B cell (primary cell): ENCODE measurements at regions not wholly inside any gene's neighbourhood (a gene's known extent, or its start where the extent isn't known, plus 50 kb on each side); places are given as distances from the start of the nearest gene placed in this dataset.

ENCODE experiments used
- CTCF ChIP-seq: fragments of 200-600 bp; IDR thresholded peaks from one replicate; pipeline ENCODE4 v1.8.0; 2022; ENCODE audit warnings: antibody characterized with exemption, mild to moderate bottlenecking
- EZH2 ChIP-seq: IDR thresholded peaks from 2 replicates; pipeline ENCODE4 v1.6.1; 2012; ENCODE audit warnings: borderline replicate concordance, low read depth, mild to moderate bottlenecking, moderate library complexity, low read length; ENCODE audit not compliant: insufficient read depth, poor library complexity, severe bottlenecking

GRCh38 chr16:85464383-85465305, 148.5 kb upstream of the GSE1 start:
- TF ChIP-seq CTCF (no peak), EZH2 (no peak)
